OCI-LY3 (cell line): ENCODE measurements at regions not wholly inside any gene's neighbourhood (a gene's known extent, or its start where the extent isn't known, plus 50 kb on each side); places are given as distances from the start of the nearest gene placed in this dataset.
A peak's percentile ranks its signal among the peaks of the same experiment; 100 is the strongest.

Source experiments
- H2AFZ ChIP-seq: fragments of 200-600, 300-600 bp; shearing (Covaris generic); 2 replicates; pipeline ENCODE4 v1.6.0; 2014; ENCODE audit warnings: antibody characterized with exemption, low read depth, low read length
- H3K27ac ChIP-seq: fragments of 200-600, 300-600 bp; sonication (generic); 2 replicates; pipeline ENCODE4 v1.5.1; 2014; ENCODE audit warnings: mild to moderate bottlenecking, low read length, moderate library complexity, mixed read lengths
- H3K27me3 ChIP-seq: fragments of 200-600, 300-600 bp; sonication (generic); 2 replicates; pipeline ENCODE4 v1.6.1; 2014; ENCODE audit warnings: low read depth, low read length, mixed read lengths
- H3K36me3 ChIP-seq: fragments of 200-600, 300-600 bp; sonication (generic); replicated peaks from 2 replicates; pipeline ENCODE3; 2014; ENCODE audit warnings: low read depth, low read length, mixed read lengths
- H3K4me1 ChIP-seq: fragments of 300-600, 200-600 bp; sonication (generic); 2 replicates; pipeline ENCODE4 v1.6.1; 2014; ENCODE audit warnings: low read length, mixed read lengths
- H3K4me2 ChIP-seq: fragments of 200-600, 300-600 bp; sonication (generic); 2 replicates; pipeline ENCODE4 v1.6.1; 2014; ENCODE audit warnings: low read length, mixed read lengths
- H3K4me3 ChIP-seq: fragments of 300-600, 200-600 bp; sonication (generic); 2 replicates; pipeline ENCODE4 v1.5.1; 2014; ENCODE audit warnings: antibody characterized with exemption, mild to moderate bottlenecking, low read length, moderate library complexity
- H3K79me2 ChIP-seq: fragments of 300-600, 200-600 bp; shearing (Covaris generic); 2 replicates; pipeline ENCODE4 v1.6.1; 2014; ENCODE audit warnings: mild to moderate bottlenecking, low read length, mixed read lengths
- H3K9ac ChIP-seq: fragments of 300-600, 200-600 bp; shearing (Covaris generic); 2 replicates; pipeline ENCODE4 v1.6.0; 2014; ENCODE audit warnings: mild to moderate bottlenecking, low read length, moderate library complexity
- H3K9me3 ChIP-seq: fragments of 200-600, 300-600 bp; shearing (Covaris generic); 2 replicates; pipeline ENCODE4 v1.6.1; 2014; ENCODE audit warnings: low read length, mixed read lengths; ENCODE audit not compliant: insufficient read depth
- H4K20me1 ChIP-seq: fragments of 200-600, 300-600 bp; sonication (generic); 2 replicates; pipeline ENCODE4 v1.6.1; 2016; ENCODE audit warnings: low read length, mixed read lengths; ENCODE audit not compliant: insufficient read depth
- EZH2phosphoT487 ChIP-seq: fragments of 200-600 bp; shearing (Covaris generic); IDR thresholded peaks from 2 replicates; pipeline ENCODE4 v1.6.1; 2018; ENCODE audit warnings: antibody characterized with exemption, mixed run types, low read depth
- TF ChIP-seq, protein P1 (sequence below): fragments of 200-600, 300-600 bp; sonication (generic); IDR thresholded peaks from 2 replicates; pipeline ENCODE4 v1.5.1; 2014; ENCODE audit warnings: antibody characterized with exemption, low read length, low read depth

DNA sequence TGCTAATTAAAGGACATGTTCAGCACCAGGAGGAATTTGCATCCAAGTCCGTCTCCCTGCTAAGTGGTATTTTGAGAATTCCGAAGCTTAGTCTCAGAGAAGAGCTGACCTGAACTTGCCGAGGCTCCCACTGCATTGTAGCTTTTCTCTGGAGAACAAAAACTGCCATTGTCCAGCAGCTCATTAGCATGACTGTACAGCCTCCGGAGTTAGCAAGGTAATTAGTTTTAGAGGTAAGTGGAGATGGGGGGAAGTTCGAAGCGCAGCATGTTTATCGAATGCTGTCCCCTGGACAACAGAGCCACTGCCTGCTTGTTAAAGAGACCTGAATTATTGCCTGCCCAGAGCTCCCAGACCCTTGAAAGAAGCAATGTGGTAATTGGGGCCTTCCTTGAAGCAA, 160.3 kb upstream of the PELI2 start:
- H3K79me2 ChIP-seq = no peaks in the 10 kb centered on the region
- no peaks in the 10 kb centered on the region for H3K36me3 ChIP-seq
- H4K20me1 ChIP-seq = no peaks in the 10 kb centered on the region
- no peak overlapping the region for H3K4me2 ChIP-seq
- no peak overlapping the region for H3K4me3 ChIP-seq
- H3K27me3 ChIP-seq = peaks cover 61% of the 10 kb centered on the region
- no peaks in the 10 kb centered on the region for H3K9me3 ChIP-seq
- TF ChIP-seq, protein P1, sequence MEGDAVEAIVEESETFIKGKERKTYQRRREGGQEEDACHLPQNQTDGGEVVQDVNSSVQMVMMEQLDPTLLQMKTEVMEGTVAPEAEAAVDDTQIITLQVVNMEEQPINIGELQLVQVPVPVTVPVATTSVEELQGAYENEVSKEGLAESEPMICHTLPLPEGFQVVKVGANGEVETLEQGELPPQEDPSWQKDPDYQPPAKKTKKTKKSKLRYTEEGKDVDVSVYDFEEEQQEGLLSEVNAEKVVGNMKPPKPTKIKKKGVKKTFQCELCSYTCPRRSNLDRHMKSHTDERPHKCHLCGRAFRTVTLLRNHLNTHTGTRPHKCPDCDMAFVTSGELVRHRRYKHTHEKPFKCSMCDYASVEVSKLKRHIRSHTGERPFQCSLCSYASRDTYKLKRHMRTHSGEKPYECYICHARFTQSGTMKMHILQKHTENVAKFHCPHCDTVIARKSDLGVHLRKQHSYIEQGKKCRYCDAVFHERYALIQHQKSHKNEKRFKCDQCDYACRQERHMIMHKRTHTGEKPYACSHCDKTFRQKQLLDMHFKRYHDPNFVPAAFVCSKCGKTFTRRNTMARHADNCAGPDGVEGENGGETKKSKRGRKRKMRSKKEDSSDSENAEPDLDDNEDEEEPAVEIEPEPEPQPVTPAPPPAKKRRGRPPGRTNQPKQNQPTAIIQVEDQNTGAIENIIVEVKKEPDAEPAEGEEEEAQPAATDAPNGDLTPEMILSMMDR = no peak
- TF ChIP-seq EZH2phosphoT487 = no peak
- no peak overlapping the region for H2AFZ ChIP-seq
- H3K4me1 ChIP-seq = no peaks in the 10 kb centered on the region
- no peak overlapping the region for H3K27ac ChIP-seq
- H3K9ac ChIP-seq = no peak overlapping the region

DNA sequence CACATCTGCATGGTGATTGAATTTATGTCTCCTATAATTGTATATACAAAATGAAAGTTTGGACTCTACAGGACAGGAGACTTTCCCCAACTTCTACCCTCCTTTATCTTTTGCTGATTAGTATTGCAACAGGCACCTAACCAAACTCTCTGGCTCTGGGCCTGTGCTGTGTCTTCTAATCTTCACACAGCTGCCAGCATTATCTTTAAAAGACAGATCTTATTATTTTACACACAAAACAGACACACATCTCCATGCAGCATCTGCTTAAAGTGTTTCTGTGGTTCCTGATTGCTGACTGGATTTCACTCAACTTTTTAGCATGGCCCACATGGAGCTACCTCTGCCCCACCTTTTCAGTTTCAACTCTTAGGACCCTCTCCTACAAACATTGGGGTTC, 154.9 kb upstream of the PELI2 start:
- Histone ChIP-seq H3K4me3 (no peak overlapping the region), H3K4me2 (no peak overlapping the region), H3K27ac (no peak overlapping the region), H3K79me2 (no peaks in the 10 kb centered on the region), H2AFZ (no peak overlapping the region), H3K4me1 (peaks cover 11% of the 10 kb centered on the region), H4K20me1 (no peaks in the 10 kb centered on the region), H3K9ac (no peak overlapping the region), H3K27me3 (peaks cover 47% of the 10 kb centered on the region), H3K9me3 (no peaks in the 10 kb centered on the region), H3K36me3 (no peaks in the 10 kb centered on the region)
- TF ChIP-seq EZH2phosphoT487 = no peak
- TF ChIP-seq, protein P1 = no peak

DNA sequence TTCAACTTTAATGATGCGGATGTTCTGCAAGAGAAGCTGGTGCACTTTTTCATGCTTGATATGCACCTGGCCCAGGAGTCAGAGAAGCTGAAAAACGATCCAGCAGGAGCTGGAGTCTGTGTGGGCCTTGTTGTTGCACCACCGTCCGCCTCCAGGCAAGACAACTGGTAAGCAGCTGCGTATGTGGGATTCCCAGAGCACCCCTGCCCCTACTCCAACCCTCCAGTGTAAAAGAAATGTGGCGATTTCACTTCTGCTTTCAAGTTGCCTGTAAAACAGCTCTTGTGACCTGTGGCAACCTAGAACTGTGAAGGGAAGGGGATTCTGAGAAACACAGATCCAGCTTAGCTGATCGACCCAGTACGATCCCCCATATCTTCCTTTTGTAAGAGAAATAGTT, 154.1 kb upstream of the PELI2 start:
- peaks cover 52% of the 10 kb centered on the region for H3K27me3 ChIP-seq
- no peaks in the 10 kb centered on the region for H3K9me3 ChIP-seq
- H2AFZ ChIP-seq = no peak overlapping the region
- no peak overlapping the region for H3K4me3 ChIP-seq
- H3K27ac ChIP-seq = no peak overlapping the region
- no peaks in the 10 kb centered on the region for H3K79me2 ChIP-seq
- H3K36me3 ChIP-seq = no peaks in the 10 kb centered on the region
- no peak for TF ChIP-seq EZH2phosphoT487
- TF ChIP-seq, protein P1 = no peak
- no peaks in the 10 kb centered on the region for H4K20me1 ChIP-seq
- peak overlapping the region; percentile 59 for H3K4me2 ChIP-seq
- H3K9ac ChIP-seq = no peak overlapping the region
- H3K4me1 ChIP-seq = peaks cover 11% of the 10 kb centered on the region

DNA sequence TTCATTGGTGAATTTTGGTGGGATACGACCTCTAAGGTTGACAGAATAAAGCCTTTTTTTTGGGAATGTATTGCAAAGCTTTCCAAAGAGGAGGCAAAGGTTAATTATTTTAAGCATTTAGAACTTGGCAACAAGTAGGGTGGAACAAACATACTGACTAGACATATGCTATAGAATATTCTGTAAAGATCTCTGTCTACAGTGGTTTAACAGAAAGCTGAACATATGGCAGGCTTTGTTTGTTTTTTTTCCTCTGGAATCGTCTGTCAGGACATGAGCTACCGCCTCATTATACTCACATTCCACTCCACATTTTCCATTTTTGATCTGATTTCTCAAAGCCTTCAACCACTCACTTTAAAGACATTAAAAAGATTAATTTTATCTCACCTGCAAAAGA, 153.4 kb upstream of the PELI2 start:
- H3K36me3 ChIP-seq = no peaks in the 10 kb centered on the region
- H3K4me3 ChIP-seq = no peak overlapping the region
- H3K27me3 ChIP-seq = peaks cover 52% of the 10 kb centered on the region
- no peak overlapping the region for H2AFZ ChIP-seq
- no peaks in the 10 kb centered on the region for H4K20me1 ChIP-seq
- H3K79me2 ChIP-seq = no peaks in the 10 kb centered on the region
- no peaks in the 10 kb centered on the region for H3K9me3 ChIP-seq
- no peak overlapping the region for H3K9ac ChIP-seq
- H3K4me1 ChIP-seq = peaks cover 11% of the 10 kb centered on the region
- no peak overlapping the region for H3K27ac ChIP-seq
- TF ChIP-seq, protein P1 = no peak
- no peak for TF ChIP-seq EZH2phosphoT487
- peak overlapping the region; percentile 59 for H3K4me2 ChIP-seq
